GM12878 (cell line): ENCODE measurements at regions not wholly inside any gene's neighbourhood (a gene's known extent, or its start where the extent isn't known, plus 50 kb on each side); places are given as distances from the start of the nearest gene placed in this dataset.

ENCODE experiments used
- ATAC-seq: fragments of 200-7000 bp; cut with Tn5 transposase; 3 replicates; pipeline ENCODE4 v1.9.1; 2020; ENCODE audit warnings: mild to moderate bottlenecking, moderate library complexity
- BruUV-seq: library from RNA; stranded (reverse); fragments of 400-500 nt; replicated peaks from 2 replicates; lab custom pipeline; 2021; lab: Mats Ljungman, UMichigan
- CTCF ChIA-PET: fragments of 300-600 bp; sonication (Branson Sonifier 250); formaldehyde crosslinking; extraction: SDS; loops from one replicate; lab custom pipeline; 2021; ENCODE audit warnings: inconsistent platforms; lab: Yijun Ruan, JAX
- POLR2A ChIA-PET: fragments of 350-600 bp; formaldehyde crosslinking; extraction: SDS; loops from one replicate; lab custom pipeline; 2021; ENCODE audit warnings: inconsistent platforms; lab: Charles Lee
- RAD21 ChIA-PET: fragments of 300-600 bp; sonication (Branson Sonifier 250); formaldehyde crosslinking; loops from one replicate; lab custom pipeline; 2023; ENCODE audit warnings: antibody characterized with exemption; ENCODE audit not compliant: unreplicated experiment; lab: Charles Lee
- SMC1A ChIA-PET: fragments of 300-600 bp; sonication (Branson Sonifier 250); formaldehyde crosslinking; loops from one replicate; lab custom pipeline; 2023; ENCODE audit not compliant: unreplicated experiment, uncharacterized antibody; lab: Charles Lee
- DNase-seq: peaks from one replicate; pipeline ENCODE4 v3.0.0-alpha.2; 2011; ENCODE audit warnings: low read depth, low spot score
- FAIRE-seq: peaks from 3 replicates; lab custom pipeline; 2011; peaks lifted over from hg19 to GRCh38; lab: Jason Lieb, UNC
- H2AFZ ChIP-seq: 2 replicates; pipeline ENCODE4 v1.6.0; 2011; ENCODE audit warnings: low read depth, low read length, control low read depth; ENCODE audit not compliant: control insufficient read depth
- H3K27ac ChIP-seq: 2 replicates; pipeline ENCODE4 v1.5.1; 2011; ENCODE audit warnings: control low read depth; ENCODE audit not compliant: control insufficient read depth, insufficient read depth
- H3K27me3 ChIP-seq, 2 experiments: replicated peaks in 1 of 2; 2 replicates each; pipeline versions ENCODE4 v1.6.0 to v1.6.1; 2011; ENCODE audit warnings: low read length in 1 of 2; ENCODE audit not compliant: control insufficient read depth in 2 of 2, insufficient read depth in 2 of 2
- H3K36me3 ChIP-seq, 2 experiments: 2 replicates each; pipeline ENCODE4 v1.5.1; 2011; ENCODE audit warnings: low read length in 1 of 2; ENCODE audit not compliant: control insufficient read depth in 2 of 2, insufficient read depth in 2 of 2
- H3K4me1 ChIP-seq: 2 replicates; pipeline ENCODE4 v1.6.1; 2011; ENCODE audit warnings: mild to moderate bottlenecking, low read length, moderate library complexity, mixed read lengths; ENCODE audit not compliant: control insufficient read depth, insufficient read depth
- H3K4me2 ChIP-seq: 2 replicates; pipeline ENCODE4 v1.6.0; 2011; ENCODE audit warnings: control low read depth; ENCODE audit not compliant: control insufficient read depth, insufficient read depth
- H3K4me3 ChIP-seq: fragments of 200-600 bp; sonication (generic); 2 replicates; pipeline ENCODE4 v1.5.1; 2016
- H3K79me2 ChIP-seq: 2 replicates; pipeline ENCODE4 v1.6.0; 2011; ENCODE audit warnings: low read length; ENCODE audit not compliant: control insufficient read depth, insufficient read depth
- H3K9ac ChIP-seq: 2 replicates; pipeline ENCODE4 v1.8.0; 2011; ENCODE audit warnings: low read length, control low read depth, mixed read lengths; ENCODE audit not compliant: control insufficient read depth, insufficient read depth
- H3K9me3 ChIP-seq: replicated peaks from 3 replicates; pipeline ENCODE4 v1.5.1; 2011; ENCODE audit warnings: mild to moderate bottlenecking, low read length; ENCODE audit not compliant: control insufficient read depth, insufficient read depth
- H4K20me1 ChIP-seq: 2 replicates; pipeline ENCODE4 v1.6.0; 2011; ENCODE audit not compliant: control insufficient read depth, insufficient read depth
- EED ChIP-seq: sonication (generic); IDR thresholded peaks from 2 replicates; pipeline ENCODE4 v1.6.1; 2016; ENCODE audit warnings: antibody characterized with exemption, low read depth
- HCFC1 ChIP-seq: fragments of 150-350 bp; IDR thresholded peaks from 2 replicates; pipeline ENCODE4 v1.6.1; 2014; ENCODE audit warnings: low read length
- MTA2 ChIP-seq: fragments of 450-650 bp; IDR thresholded peaks from 2 replicates; pipeline ENCODE4 v1.6.1; 2016; ENCODE audit warnings: low read depth, mild to moderate bottlenecking, moderate library complexity
- PML ChIP-seq: IDR thresholded peaks from 2 replicates; pipeline ENCODE4 v1.6.1; 2012; ENCODE audit warnings: low read length, inconsistent platforms
- RELA ChIP-seq: fragments of 450-650 bp; IDR thresholded peaks from 2 replicates; pipeline ENCODE4 v1.8.0; 2014; ENCODE audit warnings: borderline replicate concordance; ENCODE audit not compliant: partially characterized antibody
- SKIL ChIP-seq: fragments of 450-650 bp; IDR thresholded peaks from 2 replicates; pipeline ENCODE4 v1.6.1; 2017; ENCODE audit warnings: mild to moderate bottlenecking, low read depth, inconsistent platforms; ENCODE audit not compliant: poor library complexity, severe bottlenecking
- SMARCA5 ChIP-seq: fragments of 450-650 bp; IDR thresholded peaks from 2 replicates; pipeline ENCODE4 v1.6.1; 2017; ENCODE audit warnings: mild to moderate bottlenecking
- WGBS: methylation state at CpG from one replicate; pipeline ENCODE4 v1.1.6; 2016; ENCODE audit warnings: low lambda C conversion rate; ENCODE audit not compliant: insufficient replicate concordance, insufficient coverage; ENCODE audit errors: missing lambda C conversion rate; 5-methylcytosine and 5-hydroxymethylcytosine counted together
- in situ Hi-C: fragments of 300-500 bp; cut with MboI; formaldehyde crosslinking; loops from 9 replicates; pipeline ENCODE4 v1.14.3; 2018; ENCODE audit warnings: mixed read lengths
- intact Hi-C: fragments of 100-400 bp; cut with micrococcal nuclease; formaldehyde crosslinking; loops from one replicate; pipeline ENCODE4 v1.14.2; 2022; ENCODE audit not compliant: unreplicated experiment
- TF ChIP-seq, protein P1 (sequence below): IDR thresholded peaks from 2 replicates; pipeline ENCODE4 v1.6.1; 2011; ENCODE audit warnings: borderline replicate concordance, low read depth, mild to moderate bottlenecking, moderate library complexity, low read length; ENCODE audit not compliant: insufficient read depth, poor library complexity, severe bottlenecking

DNA sequence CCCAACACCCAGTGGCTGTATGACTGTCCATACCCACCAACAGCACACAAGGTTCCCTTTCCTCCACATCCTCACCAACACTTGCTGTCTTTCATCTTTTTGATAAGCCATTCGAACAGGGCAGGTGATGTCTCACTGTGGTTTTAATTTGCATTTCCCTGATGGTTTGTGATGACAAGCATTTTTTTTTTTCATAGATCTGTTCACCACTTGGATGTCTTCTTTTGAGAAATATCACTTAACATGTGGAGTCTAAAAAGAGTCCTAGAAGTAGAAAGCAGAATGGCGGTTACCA lies 198.1 kb upstream of the DIO3 start:
- TF ChIP-seq PML (no peak), EED (no peak), RELA (no peak), HCFC1 (no peak), SMARCA5 (no peak), MTA2 (no peak), SKIL (no peak)
- TF ChIP-seq, protein P1, sequence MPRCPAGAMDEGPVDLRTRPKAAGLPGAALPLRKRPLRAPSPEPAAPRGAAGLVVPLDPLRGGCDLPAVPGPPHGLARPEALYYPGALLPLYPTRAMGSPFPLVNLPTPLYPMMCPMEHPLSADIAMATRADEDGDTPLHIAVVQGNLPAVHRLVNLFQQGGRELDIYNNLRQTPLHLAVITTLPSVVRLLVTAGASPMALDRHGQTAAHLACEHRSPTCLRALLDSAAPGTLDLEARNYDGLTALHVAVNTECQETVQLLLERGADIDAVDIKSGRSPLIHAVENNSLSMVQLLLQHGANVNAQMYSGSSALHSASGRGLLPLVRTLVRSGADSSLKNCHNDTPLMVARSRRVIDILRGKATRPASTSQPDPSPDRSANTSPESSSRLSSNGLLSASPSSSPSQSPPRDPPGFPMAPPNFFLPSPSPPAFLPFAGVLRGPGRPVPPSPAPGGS, result no peak
- no peak overlapping the region for H3K27ac ChIP-seq
- ATAC-seq, result no peak
- no peaks in the 10 kb centered on the region for H3K9me3 ChIP-seq
- no peak overlapping the region for H3K4me2 ChIP-seq
- H3K4me3 ChIP-seq, result no peak overlapping the region
- intact Hi-C loops, result no loop called here
- H4K20me1 ChIP-seq, result no peaks in the 10 kb centered on the region
- no peak for DNase-seq
- WGBS, result 0% methylated on average over 2 of the region's 2 CpGs
- FAIRE-seq, result no peak
- H3K9ac ChIP-seq, result no peak overlapping the region
- ChIA-PET SMC1A (no interaction called here), CTCF (no interaction called here), RAD21 (no interaction called here), POLR2A (no interaction called here)
- no peaks in the 10 kb centered on the region for H3K4me1 ChIP-seq
- H3K27me3 ChIP-seq, result peaks cover 0 to 1% of the 10 kb centered on the region in 2 experiments; a peak in 2 of 4 replicates
- H3K79me2 ChIP-seq, result no peaks in the 10 kb centered on the region
- no peaks in the 10 kb centered on the region for H3K36me3 ChIP-seq
- in situ Hi-C loops, result no loop called here
- H2AFZ ChIP-seq, result no peak overlapping the region
- BruUV-seq, result no TSS peak
